Stimulated activated CD8-positive, alpha-beta memory T cell treated with anti-CD3 and anti-CD28 coated beads, Interleukin-4, amount 100 ng/mL, for 1 hour (primary cell): ENCODE measurements at regions not wholly inside any gene's neighbourhood (a gene's known extent, or its start where the extent isn't known, plus 50 kb on each side); places are given as distances from the start of the nearest gene placed in this dataset.

Source experiments
- DNase-seq, 2 donors: peaks; one replicate each; pipeline ENCODE4 v3.0.0-alpha.2; 2020; ENCODE audit warnings: low read depth in 2 of 2, low spot score in 1 of 2

DNA sequence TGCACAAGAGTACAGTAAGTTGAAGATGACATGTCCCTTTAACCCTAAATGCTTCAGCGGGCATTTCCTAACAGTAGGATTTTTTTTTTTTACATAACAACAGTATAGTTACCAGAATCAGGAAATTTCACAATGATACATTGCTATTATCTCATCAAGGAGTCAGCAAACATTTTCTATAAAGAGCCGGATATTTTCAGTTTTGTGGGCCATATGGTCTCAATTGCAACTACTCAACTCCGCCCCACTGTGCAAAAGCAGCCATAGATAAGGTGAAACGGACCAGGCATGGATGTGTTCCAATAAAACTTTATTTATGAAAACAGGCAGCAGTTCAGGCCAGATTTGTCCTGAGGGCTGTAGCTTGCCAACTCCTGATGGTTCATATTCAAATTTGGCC lies 130.6 kb downstream of the SMAD6 start:
- DNase-seq, result no peak

DNA sequence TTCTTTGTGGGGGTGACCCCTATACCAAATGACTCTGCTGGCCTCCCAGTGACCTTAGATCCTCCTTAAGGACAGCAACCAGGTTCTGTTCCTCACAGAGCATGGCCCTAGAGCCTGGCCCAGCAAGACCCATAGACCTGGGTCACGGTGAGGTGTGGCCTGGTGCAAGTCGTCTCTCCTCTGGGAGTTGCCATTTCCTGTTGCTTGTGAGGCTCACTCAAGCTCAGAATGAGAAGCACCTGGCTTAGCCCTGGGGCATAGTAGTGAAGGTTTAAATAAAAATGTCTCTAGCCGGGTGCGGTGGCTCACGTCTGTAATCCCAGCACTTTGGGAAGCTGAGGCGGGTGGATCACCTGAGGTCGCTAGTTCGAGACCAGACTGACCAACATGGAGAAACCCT lies 131.3 kb downstream of the SMAD6 start:
- no peak for DNase-seq

DNA sequence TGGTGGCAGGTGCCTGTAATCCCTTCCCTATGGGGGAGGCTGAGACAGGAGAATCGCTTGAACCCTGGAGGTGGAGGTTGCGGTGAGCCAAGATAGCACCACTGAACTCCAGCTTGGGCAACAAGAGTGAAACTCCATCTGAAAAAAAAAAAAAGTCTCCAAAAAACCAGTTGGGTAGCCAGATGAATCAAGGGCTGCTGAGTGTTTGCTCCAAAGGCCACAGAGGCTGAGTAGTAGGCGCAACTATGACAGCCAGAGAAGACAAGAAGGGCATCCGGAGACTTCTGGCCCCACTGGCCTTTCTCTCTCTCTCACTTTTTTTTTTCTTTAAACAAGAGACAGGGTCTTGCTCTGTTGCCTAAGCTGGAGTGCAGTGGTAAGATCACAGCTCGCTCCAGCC lies 131.8 kb downstream of the SMAD6 start:
- DNase-seq, result no peak

DNA sequence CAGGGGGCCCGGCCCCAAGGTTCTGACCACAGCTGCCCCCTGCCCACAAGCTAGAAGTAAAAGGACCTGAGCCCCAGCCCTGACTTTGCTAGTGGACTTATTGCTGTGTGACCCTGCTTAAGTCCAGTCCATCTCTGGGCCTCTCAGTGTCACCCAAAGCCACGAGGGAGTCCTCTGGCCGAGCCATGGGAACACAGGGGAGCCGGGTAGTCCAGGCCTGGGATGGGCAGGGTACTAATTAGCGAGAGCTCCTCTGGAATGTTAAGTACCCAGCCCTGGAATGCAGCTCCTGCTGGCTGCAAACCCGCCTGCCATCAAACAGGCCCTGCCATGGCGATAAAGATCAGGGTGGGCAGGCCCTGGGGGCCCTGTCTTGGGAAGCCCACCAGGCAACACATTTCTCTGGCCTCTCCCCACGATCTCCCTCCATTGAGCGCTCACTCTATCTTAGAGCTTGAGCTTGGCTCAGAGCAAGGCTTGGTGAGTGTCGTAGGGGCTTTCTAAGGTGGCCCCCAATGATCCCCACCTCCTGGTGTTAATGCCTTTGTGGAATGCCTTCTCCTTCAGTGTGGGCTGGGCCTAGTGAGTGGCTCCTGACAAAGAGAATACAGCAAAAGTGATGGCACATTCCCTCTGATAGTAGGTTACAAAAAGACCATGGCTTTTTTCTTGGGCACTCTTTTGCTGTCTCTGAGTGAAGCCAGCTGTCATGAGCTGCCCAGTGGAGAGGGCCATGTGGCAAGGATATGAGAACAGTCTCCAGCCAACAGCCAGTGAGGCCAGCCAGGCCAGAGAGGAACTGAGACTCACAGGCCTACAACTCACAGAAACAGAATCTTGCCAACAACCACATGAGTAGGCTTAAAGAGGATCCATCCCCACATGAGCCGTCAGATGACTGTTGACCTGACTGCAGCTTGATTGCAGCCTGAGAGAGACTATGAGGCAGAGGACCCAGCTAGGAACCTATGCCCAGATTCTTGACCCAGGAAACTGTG lies 133.1 kb downstream of the SMAD6 start:
- DNase-seq, result no peak

DNA sequence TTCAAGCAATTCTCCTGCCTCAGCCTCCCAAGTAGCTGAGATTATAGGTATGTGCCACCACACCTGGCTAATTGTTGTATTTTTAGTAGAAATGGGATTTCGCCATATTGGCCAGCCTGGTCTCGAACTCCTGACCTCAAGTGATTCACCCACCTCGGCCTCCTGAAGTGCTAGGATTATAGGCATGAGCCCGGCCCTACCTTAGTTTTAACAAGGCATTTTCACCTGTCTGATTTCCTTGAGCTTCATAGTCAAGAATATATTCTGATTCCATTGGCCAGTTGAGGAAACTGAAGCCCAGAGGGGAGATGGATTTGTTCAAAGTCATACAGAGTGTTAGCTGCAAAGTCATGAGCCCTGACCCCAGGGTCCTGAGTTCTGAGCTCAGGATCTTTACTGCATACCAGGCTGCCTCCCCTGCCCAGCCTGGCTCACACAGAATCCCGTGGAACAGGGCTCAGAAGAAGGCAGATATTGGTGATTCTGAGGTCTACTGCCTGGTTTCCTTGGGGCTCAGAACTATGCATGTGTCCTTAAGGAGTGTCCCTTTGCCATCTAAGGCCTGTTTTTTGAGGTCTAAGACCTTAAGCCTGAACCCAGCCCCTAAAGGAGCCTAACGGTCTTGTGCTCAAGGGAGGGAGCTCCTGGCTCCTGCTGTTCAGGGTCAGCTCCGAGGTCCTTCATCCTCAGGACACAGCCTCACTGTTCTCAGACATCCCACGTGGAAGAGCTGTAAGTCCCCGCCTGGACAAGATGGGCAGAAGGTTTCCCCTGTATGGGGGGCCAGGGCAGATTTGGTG lies 134.4 kb downstream of the SMAD6 start:
- DNase-seq, result no peak

DNA sequence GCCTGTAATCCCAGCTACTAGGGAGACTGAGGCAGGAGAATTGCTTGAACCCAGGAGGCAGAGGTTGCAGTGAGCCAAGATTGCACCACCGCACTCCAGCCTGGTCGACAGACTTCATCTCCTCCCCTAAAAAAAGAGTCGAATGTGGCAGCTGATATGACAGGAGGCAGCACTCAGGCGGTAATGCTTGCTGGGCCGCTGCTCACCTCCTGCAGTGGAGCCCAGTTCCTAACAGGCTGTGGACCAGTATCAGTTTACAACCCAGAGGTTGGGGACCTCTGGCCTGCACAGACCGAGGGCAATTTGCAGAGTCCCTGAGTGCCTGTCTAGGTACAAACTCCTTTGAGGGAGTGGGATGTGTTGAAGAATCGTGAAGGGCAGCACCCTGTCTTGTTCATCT lies 136.2 kb downstream of the SMAD6 start:
- DNase-seq, result no peak

DNA sequence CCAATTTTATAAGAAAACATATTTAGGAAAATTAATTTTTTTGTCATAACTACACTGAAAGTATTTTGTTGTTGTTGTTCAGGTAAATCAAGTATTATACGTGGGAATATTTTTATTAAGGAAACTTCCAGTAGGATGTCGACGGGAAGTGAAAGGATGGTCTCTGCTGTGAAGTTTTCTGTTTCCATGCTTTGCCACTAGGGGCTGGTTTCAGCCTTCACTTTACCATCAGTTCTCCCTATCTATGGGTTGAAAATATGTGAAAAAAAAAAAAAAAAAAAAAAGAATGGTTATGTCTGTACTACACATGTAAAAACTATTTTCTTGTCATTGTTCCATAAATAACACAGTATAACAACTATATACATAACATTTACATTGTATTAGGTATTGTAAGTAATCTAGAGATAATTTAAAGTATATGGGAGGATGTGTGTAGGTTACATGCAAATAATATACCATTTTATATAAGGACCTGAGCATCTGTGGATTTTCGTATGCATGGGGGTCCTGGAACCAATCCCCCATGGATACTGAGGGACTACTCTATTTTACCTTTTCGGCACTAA lies 136.7 kb downstream of the SMAD6 start:
- no peak for DNase-seq

DNA sequence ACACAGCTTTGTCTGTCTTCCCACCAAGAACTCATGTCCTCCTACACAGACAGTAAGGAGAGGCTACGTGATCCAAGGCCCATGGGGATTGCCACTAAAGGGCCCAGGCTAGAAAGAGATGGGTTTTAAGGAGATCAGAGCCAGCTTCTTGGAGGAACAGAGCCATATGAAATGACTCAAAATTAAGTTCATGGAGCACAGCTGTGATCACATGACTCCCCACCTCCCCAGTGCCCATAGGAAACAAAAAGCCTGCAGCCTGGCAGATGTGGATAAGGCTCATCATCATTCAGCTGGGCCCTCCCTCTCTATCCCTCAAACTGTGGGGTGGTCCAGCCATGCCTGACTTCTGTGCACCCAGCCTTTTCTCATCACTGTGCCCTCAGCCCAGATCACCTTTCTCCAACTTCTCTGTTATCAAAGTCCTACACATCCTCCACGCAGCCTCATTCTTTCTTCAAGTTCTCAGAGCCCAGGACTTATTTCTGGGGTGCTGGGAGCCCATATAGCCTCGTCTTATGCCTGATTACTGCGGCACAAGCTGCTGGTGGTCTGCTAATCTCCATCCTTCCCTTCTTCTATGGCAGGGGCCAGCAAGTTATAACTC lies 137.6 kb downstream of the SMAD6 start:
- DNase-seq, result no peak

DNA sequence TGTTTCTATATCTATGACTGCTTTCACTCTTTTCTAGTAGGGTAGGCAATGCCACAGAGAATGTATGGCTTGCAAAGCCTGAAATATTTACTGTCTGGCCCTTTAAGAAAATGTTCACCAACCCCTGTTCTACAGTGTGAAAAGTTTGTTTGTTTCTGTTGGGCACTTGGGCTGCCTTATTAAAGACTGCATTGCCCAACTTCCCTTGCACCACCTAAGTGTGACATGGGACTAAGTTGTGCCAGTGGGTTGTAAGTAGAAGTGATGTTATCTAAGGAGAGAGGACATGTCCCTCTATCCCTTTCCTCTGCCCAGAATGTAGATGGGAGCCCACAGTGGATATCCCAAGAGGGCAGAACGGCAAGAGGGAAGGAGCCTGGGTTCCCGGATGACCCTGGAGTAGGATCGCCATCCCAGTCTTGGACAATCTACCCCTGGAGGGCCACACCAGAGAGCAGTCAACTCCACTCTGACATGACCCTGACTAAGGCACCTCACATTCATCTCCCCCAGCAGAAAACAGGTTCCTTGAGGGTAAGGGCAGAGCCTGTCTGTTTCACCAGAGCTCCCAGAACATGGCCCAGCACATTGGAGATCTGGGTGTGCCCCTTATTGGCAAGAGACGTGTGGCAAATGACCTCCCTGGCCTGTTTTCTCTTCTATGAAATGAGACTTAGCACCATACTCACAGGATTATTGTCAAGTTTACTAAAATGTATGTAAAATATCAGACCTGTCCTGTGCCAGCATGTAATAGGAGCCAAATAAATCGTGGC lies 138.8 kb downstream of the SMAD6 start:
- no peak for DNase-seq

DNA sequence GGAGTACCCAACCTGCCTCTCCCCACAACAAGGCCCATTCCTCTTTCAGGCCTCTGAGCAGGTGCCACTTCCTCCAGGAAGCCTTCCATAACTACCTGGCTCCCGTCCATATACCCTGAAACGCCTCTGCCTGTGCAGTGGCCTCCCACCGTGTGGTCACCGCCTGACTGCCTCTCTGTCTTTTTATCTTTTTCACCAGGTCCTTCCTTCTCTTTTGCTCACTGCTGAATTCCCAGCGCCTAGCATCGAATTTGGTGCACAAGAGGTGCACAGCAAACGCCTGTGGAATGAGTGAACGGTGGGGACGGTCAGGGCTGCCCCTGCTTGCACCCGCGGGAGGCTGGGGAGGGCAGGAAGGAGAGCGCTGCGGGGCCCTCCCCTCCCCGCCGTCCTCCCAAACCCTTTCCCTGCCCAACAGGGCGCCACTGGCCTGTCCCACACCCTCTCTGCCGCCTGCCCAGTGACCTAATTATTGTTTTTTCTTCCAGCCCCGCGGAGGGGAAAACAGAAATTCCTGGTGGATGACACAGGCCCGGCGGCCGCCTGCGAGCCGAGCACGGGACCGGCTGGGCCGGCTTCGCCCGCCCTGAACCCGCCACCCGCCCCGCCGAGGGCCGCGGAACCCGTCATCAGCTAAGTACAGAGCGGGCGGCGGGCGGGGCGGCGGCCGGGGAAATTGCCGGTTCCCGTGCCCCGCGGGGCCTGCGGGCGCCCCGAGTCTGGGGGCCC lies 140.1 kb downstream of the SMAD6 start:
- no peak for DNase-seq

DNA sequence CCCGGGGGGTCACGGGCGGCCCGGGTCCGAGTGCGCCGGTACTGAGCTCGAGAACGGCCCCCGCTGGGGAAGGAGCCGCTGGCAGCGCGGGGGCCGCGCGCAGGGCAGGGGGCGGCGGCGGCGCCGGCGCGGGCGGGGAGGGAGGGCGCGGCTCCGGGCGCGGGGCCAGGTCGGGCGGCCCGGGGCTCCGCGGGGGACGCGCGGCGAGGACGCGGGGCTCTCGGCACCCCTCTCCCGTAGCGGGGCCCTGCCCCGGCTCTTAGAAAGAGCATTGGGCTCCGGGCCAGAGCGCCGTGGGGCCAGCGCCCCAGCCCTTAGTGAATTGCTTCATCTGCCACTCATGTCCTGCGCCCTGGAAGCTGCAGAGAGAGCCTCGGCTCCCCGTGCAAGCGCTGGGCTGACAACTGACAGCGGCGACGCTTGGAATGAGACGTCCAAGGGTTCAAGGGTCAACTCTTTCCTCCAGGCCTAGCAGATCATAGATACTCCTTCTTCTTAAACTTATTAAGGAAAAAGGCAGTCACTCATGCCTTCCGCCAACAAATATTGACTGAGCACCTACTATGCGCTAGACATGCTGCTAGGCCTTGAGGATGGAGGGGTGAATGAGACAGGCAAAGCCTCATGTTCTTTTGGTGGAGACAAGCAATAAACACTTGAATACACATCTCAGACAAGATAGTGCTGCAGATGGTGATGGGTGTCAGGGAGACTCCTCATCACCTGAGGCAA lies 140.8 kb downstream of the SMAD6 start:
- DNase-seq, result no peak

DNA sequence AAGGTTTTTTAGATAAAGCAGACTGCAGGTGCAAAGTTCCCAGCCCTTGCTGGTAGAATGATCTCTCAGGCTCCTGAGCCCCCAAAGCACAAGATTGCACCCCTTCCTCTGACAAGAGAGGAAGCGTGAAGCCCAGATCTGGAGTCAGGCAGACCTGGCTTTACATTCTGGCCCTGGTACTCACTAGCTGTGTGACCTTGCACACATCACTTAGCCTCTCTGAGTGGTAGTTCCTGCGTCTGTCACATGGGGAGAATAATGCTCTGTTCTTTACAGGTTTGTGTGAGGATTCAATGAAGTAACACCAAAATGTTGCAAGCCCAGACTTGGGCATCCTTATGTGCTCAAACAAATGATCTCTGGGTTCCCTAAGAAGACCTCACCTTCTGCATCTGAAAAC lies 141.5 kb downstream of the SMAD6 start:
- no peak for DNase-seq

DNA sequence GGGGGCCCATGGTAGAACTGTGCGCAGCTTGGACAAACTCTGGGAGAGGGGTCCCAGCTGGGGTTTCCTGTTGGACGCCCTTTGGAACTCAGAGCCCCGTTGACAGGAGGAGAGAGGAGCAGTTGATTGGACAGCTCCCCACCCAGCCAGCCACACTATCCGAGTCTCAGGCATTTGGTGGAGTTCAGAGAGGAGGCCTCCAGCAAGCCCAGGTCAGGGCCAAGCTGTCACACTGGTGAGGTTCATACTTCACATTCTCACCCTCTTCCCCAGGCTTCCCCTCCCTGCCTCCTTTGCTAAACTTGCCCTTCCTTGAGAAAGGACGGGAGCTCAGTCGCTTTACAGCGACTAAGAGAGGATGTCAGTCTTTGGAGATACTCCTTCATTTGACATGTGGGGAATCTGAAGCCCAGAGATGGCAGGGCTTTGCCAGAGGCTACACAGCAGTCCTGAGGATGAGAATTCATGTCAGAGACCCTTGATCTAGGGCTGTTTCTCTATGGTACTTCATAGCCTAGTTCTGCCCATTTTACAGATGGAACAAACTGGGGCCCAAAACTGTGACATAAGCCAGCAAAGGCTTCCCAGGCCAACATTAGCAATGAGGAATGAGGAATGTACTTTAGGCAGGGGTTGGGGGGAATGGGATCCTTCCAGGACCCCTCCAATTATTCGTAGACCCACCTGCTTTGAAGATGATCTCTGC lies 142.2 kb downstream of the SMAD6 start:
- no peak for DNase-seq

DNA sequence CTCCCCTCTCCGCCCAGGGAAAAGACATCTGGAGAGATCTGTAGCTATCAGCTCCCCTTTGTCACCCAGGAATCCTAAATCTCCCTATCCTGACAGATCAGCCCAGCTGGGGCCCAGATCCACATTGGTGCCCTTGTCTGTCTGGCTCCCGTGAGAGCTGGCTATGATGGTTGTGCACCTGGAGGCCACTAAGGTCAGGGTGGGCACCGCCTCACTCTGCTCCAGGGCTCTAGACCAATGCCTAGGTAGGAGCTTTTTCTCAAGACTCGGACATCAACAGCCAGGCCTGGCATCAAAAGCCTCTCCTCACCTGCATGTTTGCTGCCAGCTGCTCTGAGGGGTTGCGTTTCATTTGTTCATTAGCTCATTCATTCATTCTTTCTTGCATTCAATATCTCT lies 142.7 kb downstream of the SMAD6 start:
- DNase-seq, result no peak

DNA sequence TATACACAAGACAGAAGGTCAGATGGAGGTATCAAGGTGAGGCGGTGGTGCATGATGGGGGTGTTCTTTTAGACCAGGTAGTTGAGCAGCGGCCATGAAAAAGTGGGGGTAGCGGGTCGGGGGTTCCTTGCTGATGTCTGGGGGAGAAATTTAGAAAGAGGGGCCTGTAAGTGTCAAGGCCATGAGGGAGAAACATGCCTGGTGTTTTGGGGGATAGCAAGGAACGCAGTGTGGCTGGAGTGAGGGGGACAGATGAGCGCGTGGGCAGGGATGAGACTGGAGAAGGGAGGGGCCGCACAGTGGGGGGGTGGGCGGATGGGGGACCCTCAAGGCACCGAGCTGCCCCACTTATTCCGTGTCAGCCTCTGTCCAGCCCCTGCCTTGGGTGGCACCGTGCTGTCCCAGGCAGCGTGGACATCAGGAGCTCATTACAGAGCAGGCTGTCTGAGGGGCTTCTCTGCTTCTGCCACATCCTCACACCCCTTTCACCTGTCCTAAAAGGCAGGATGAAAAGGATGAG lies 143.3 kb downstream of the SMAD6 start:
- DNase-seq, result no peak

DNA sequence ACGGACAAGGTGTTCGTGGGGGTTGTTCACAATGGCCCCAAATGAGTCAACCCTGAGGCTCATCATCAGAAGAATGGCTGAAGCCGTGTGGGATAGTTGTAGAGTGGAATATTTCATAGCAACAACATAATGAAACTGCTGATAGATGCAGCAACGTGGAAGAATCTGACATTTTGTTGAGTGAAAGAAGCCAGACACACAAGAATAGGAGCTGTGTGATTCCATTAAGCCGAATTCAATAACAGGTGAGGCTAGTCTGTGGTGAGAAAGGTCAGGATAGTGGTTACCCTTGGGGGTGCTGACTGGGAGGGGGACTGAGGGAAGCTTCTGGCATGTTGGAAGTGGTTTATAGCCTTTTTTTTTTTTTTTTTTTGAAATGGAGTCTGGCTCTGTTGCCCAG lies 144.0 kb downstream of the SMAD6 start:
- no peak for DNase-seq

DNA sequence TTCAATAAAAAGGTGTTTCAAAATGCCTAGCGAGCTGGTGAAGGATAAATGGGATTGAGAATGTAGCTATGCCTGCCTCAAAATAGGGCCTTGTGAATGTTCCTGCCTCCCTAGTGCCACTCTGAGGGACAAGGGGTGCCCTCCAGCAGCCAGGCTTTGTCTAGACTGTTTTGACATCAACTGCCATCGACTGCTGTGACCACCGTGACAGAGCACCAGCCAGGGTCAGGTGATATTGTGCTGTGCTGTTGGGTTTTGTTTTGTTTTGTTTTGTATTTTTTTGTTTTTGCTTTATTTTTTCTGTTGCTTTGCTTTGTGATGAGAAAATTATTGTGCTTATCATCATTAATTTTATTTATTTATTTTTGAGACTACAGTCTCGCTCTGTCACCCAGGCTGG lies 144.8 kb downstream of the SMAD6 start:
- no peak for DNase-seq

DNA sequence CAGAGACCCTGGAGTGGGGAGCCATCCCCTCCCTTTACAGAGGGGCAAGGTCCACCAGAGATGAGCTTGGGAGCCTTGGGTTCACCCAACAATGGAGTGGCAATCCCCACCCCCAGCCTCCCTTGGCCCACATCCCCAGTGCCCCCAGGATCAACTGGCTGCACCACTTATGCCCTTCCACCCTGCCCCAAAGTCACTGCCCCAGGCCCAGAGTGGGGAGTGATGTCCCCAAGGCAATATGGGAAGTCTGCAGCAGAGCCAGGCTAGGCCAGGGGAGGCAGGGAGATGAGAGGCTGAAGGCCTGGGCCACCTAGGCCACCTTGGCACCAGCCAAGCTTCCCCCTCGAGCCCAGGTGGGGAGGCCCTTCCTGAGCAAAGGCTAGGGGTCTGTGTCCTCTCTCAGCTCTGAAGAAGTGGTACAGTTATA lies 145.5 kb downstream of the SMAD6 start:
- DNase-seq, result no peak
